Panc1 (cell line): ENCODE measurements at regions not wholly inside any gene's neighbourhood (a gene's known extent, or its start where the extent isn't known, plus 50 kb on each side); places are given as distances from the start of the nearest gene placed in this dataset.

ENCODE experiments used
- ATAC-seq: fragments of 200-7000 bp; cut with Tn5 transposase; 2 replicates; pipeline ENCODE4 v1.9.1; 2020; ENCODE audit warnings: mild to moderate bottlenecking, moderate library complexity
- BruUV-seq: library from RNA; stranded (reverse); fragments of 400-500 nt; replicated peaks from 2 replicates; lab custom pipeline; 2021; lab: Mats Ljungman, UMichigan
- CTCF ChIA-PET: fragments of 300-600 bp; sonication (Branson Sonifier 250); formaldehyde crosslinking; loops from one replicate; lab custom pipeline; 2022; ENCODE audit warnings: antibody characterized with exemption; lab: Charles Lee
- POLR2A ChIA-PET: fragments of 300-600 bp; sonication (Branson Sonifier 250); formaldehyde crosslinking; loops from one replicate; lab custom pipeline; 2022; ENCODE audit warnings: antibody characterized with exemption; lab: Charles Lee
- DNase-seq: peaks from one replicate; pipeline ENCODE4 v3.0.0-alpha.2; 2010; ENCODE audit warnings: low read depth, low spot score
- H3K27ac ChIP-seq: 2 replicates; pipeline ENCODE4 v1.5.1; 2011; ENCODE audit warnings: mild to moderate bottlenecking, low read length, inconsistent platforms
- H3K27me3 ChIP-seq: fragments of 200-500 bp; sonication (Bioruptor generic); 2 replicates; pipeline ENCODE4 v1.6.0; 2014; ENCODE audit warnings: low read length, inconsistent platforms; ENCODE audit not compliant: control insufficient read depth, insufficient read depth
- H3K36me3 ChIP-seq: fragments of 200-500 bp; sonication (Bioruptor generic); 2 replicates; pipeline ENCODE4 v1.5.1; 2014; ENCODE audit warnings: inconsistent platforms, mild to moderate bottlenecking, low read length, moderate library complexity; ENCODE audit not compliant: control insufficient read depth, insufficient read depth
- H3K4me1 ChIP-seq: 2 replicates; pipeline ENCODE4 v1.5.1; 2011; ENCODE audit warnings: inconsistent platforms, mild to moderate bottlenecking, low read length, moderate library complexity; ENCODE audit not compliant: control insufficient read depth, insufficient read depth
- H3K4me3 ChIP-seq, 2 experiments: 2 replicates each; pipeline ENCODE4 v1.5.1; 2011 to 2012; ENCODE audit warnings: low read depth in 2 of 2, low read length in 2 of 2, mild to moderate bottlenecking in 2 of 2, inconsistent platforms in 1 of 2, moderate library complexity in 1 of 2
- H3K9me3 ChIP-seq: fragments of 200-500 bp; sonication (Bioruptor generic); 2 replicates; pipeline ENCODE4 v1.5.1; 2014; ENCODE audit warnings: low read depth, mild to moderate bottlenecking, inconsistent platforms, low read length, moderate library complexity; ENCODE audit not compliant: control insufficient read depth, insufficient read depth
- POLR2AphosphoS5 ChIP-seq: IDR thresholded peaks from 2 replicates; pipeline ENCODE4 v1.6.1; 2012; ENCODE audit warnings: mild to moderate bottlenecking, low read depth, low read length, moderate library complexity
- REST ChIP-seq, 2 experiments: IDR thresholded peaks; 2 replicates each; pipeline ENCODE4 v1.6.1; 2011 to 2012; ENCODE audit warnings: low read depth in 2 of 2, control low read depth in 1 of 2, low read length in 1 of 2, mild to moderate bottlenecking in 1 of 2, moderate library complexity in 1 of 2; ENCODE audit not compliant: insufficient read depth in 1 of 2
- SIN3A ChIP-seq: IDR thresholded peaks from 2 replicates; pipeline ENCODE4 v1.6.1; 2012; ENCODE audit warnings: low read depth, mild to moderate bottlenecking, low read length, moderate library complexity, borderline replicate concordance; ENCODE audit not compliant: insufficient read depth
- TCF7L2 ChIP-seq: IDR thresholded peaks from 2 replicates; pipeline ENCODE4 v1.6.1; 2011; ENCODE audit warnings: mild to moderate bottlenecking, low read depth, low read length, inconsistent platforms
- in situ Hi-C: cut with HindIII; loops from 2 replicates; pipeline ENCODE4 v1.10.0; 2016; ENCODE audit warnings: low sequenced_read_pairs, low pct_unique_long_range_greater_than_20kb
- intact Hi-C: fragments of 100-400 bp; cut with micrococcal nuclease; formaldehyde crosslinking; loops from one replicate; pipeline ENCODE4 v1.10.0; 2022; ENCODE audit not compliant: unreplicated experiment
- TF ChIP-seq, protein P1 (sequence below): fragments of 450-650 bp; IDR thresholded peaks from 2 replicates; pipeline ENCODE4 v1.5.1; 2017; ENCODE audit warnings: mild to moderate bottlenecking

DNA sequence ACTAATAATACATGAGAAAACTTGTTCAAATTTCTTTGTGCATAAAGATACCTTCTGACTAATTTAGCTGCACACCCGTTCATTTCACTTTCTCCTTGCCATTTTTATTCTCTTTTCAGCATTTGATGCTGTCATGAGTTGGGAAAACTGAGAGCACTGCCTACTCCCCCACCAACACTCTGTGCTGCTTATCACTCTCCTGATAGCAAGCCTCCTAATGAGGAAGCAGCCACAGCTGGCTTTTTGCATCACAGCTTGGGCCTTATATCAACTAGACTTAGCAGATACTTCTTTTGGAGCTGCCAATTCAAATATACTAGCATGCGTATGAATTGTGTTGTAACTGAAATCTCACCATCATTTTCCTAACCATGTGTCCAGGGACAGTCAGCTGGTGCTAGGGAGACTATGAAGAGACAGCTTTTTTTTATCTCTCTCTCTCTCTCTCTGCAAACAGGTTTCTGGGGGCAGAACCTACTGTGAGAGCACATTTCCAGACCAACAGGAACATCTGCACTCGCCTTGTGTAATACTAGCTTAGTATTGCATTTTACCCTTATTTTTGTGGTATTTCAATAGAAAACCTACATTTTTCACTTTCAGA lies 699.0 kb downstream of the KHDRBS2 start:
- POLR2A ChIA-PET = no interaction called here
- intact Hi-C loops = no loop called here
- Histone ChIP-seq H3K27ac (no peak overlapping the region), H3K4me1 (no peaks in the 10 kb centered on the region), H3K36me3 (no peaks in the 10 kb centered on the region), H3K9me3 (peaks cover 13% of the 10 kb centered on the region; the same call in 1 of the 2 replicates), H3K4me3 (no peak overlapping the region), H3K27me3 (no peaks in the 10 kb centered on the region; the same call in 1 of the 2 replicates)
- in situ Hi-C loops = no loop called here
- BruUV-seq = no TSS peak
- DNase-seq (no peak), ATAC-seq (no peak)
- TF ChIP-seq TCF7L2 = no peak
- no peak for TF ChIP-seq SIN3A
- no peak for TF ChIP-seq REST (IDR thresholded peaks at IDR 0.05; ENCODE audit: insufficient read depth in 1 of 2, low read depth in 2 of 2, low read length in 1 of 2)
- TF ChIP-seq POLR2AphosphoS5 = no peak
- TF ChIP-seq, protein P1, sequence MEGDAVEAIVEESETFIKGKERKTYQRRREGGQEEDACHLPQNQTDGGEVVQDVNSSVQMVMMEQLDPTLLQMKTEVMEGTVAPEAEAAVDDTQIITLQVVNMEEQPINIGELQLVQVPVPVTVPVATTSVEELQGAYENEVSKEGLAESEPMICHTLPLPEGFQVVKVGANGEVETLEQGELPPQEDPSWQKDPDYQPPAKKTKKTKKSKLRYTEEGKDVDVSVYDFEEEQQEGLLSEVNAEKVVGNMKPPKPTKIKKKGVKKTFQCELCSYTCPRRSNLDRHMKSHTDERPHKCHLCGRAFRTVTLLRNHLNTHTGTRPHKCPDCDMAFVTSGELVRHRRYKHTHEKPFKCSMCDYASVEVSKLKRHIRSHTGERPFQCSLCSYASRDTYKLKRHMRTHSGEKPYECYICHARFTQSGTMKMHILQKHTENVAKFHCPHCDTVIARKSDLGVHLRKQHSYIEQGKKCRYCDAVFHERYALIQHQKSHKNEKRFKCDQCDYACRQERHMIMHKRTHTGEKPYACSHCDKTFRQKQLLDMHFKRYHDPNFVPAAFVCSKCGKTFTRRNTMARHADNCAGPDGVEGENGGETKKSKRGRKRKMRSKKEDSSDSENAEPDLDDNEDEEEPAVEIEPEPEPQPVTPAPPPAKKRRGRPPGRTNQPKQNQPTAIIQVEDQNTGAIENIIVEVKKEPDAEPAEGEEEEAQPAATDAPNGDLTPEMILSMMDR = no peak
- CTCF ChIA-PET = no interaction called here

DNA sequence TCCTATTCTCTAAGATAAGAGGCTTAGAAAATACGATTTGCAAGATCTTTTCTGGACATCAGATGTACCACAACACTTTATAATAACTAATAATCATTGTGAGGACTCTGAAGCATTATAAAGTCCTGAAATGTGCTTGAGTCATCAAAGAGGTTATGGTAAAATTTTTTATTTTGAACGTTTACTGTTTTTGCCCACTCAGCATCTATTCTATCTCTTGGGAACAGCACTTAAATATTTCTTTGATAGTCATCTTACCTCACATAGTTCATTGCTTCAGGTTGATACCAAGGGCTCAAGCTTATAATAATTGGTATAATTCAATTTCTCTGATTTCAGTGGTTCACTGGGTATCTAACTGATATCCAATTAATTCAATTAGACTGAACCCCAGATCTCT lies 700.5 kb downstream of the KHDRBS2 start:
- no peak overlapping the region for H3K27ac ChIP-seq
- no peaks in the 10 kb centered on the region for H3K36me3 ChIP-seq
- in situ Hi-C loops (no loop called here), intact Hi-C loops (no loop called here)
- H3K27me3 ChIP-seq = no peaks in the 10 kb centered on the region; the same call in 1 of the 2 replicates
- H3K4me3 ChIP-seq = no peak overlapping the region
- DNase-seq = no peak
- peaks cover 19% of the 10 kb centered on the region; the same call in 1 of the 2 replicates for H3K9me3 ChIP-seq
- ATAC-seq = no peak
- no peaks in the 10 kb centered on the region for H3K4me1 ChIP-seq
- ChIA-PET POLR2A (interaction anchor here (0.6 kb wide), 1 partner anchor 95 kb away, joined by 3 read pairs; no protein-coding TSS in a partner anchor), CTCF (no interaction called here)
- no TSS peak for BruUV-seq
- TF ChIP-seq TCF7L2 (no peak), REST (IDR thresholded peaks at IDR 0.05; ENCODE audit: insufficient read depth in 1 of 2, low read depth in 2 of 2, low read length in 1 of 2) (no peak), POLR2AphosphoS5 (no peak), SIN3A (no peak)
- TF ChIP-seq, protein P1 = no peak
